ENCODE measurements at regions not wholly inside any gene's neighbourhood (a gene's known extent, or its start where the extent isn't known, plus 50 kb on each side); places are given as distances from the start of the nearest gene placed in this dataset.
"Not testable (repeated sequence)": the region's sequence is repeated elsewhere in the genome, so short reads cannot be mapped to it uniquely, and the experiment has no call there.

DNA sequence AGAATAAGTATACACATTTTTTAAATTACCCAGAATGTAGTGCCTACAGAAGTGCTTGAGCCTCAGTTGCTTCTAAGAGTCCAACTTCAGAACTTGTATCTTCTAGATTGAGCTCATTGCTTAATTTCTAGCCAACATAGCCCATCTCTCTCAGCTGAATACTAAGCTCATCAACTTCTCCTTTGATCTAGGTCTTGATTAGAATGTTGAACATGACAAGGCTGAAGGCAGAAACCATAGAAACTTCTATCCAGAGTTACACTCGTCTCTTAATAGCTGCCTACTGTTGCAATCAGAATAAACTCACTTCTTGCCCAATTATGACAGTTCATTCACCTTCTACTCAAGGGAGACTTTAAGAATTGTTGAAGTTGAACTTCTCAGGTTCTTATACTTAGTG, 327.3 kb upstream of the THBS1 start:
- Mint-ChIP-seq H3K4me3 (no peak overlapping the region), H3K9me3 (peaks cover 2% of the 10 kb centered on the region), H3K36me3 (ENCODE audit: low read depth) (no peaks in the 10 kb centered on the region), H3K27me3 (ENCODE audit: low read depth) (peaks cover 4% of the 10 kb centered on the region), H3K4me1 (peaks cover 19% of the 10 kb centered on the region), H3K27ac (no peak overlapping the region)
- TF ChIP-seq, protein P1, sequence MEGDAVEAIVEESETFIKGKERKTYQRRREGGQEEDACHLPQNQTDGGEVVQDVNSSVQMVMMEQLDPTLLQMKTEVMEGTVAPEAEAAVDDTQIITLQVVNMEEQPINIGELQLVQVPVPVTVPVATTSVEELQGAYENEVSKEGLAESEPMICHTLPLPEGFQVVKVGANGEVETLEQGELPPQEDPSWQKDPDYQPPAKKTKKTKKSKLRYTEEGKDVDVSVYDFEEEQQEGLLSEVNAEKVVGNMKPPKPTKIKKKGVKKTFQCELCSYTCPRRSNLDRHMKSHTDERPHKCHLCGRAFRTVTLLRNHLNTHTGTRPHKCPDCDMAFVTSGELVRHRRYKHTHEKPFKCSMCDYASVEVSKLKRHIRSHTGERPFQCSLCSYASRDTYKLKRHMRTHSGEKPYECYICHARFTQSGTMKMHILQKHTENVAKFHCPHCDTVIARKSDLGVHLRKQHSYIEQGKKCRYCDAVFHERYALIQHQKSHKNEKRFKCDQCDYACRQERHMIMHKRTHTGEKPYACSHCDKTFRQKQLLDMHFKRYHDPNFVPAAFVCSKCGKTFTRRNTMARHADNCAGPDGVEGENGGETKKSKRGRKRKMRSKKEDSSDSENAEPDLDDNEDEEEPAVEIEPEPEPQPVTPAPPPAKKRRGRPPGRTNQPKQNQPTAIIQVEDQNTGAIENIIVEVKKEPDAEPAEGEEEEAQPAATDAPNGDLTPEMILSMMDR (IDR thresholded peaks at IDR 0.05; ENCODE audit: unreplicated experiment in 3 of 3): no peak

DNA sequence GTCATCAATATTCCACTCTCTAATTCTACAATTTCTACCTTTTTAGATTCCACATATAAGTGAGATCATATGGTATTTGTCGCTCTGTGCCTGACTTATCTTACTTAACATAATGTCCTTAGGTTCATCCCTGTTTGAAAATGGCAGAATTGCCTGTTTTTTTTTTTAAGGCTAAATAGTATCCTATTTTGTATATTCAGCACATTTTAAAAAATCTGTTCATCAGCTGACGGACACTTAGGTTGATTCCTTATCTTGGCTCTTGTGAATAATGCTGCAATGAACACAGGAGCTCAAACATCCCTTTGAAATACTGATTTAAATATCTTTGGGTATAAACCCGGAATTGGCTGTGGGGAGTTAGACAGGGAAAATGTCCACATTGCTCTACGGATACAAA, 326.7 kb upstream of the THBS1 start:
- no peak overlapping the region for H3K27ac Mint-ChIP-seq
- H3K4me1 Mint-ChIP-seq: peaks cover 19% of the 10 kb centered on the region
- peaks cover 4% of the 10 kb centered on the region for H3K27me3 Mint-ChIP-seq (ENCODE audit: low read depth)
- TF ChIP-seq, protein P1 (IDR thresholded peaks at IDR 0.05; ENCODE audit: unreplicated experiment in 3 of 3): no peak
- H3K36me3 Mint-ChIP-seq (ENCODE audit: low read depth): no peaks in the 10 kb centered on the region
- no peak overlapping the region for H3K4me3 Mint-ChIP-seq
- H3K9me3 Mint-ChIP-seq: no peaks in the 10 kb centered on the region

GRCh38 chr15:39255760-39256159, 325.1 kb upstream of the THBS1 start:
- TF ChIP-seq, protein P1 (IDR thresholded peaks at IDR 0.05; ENCODE audit: unreplicated experiment in 3 of 3): no peak
- Mint-ChIP-seq H3K9me3 (peaks cover 6% of the 10 kb centered on the region), H3K4me1 (peaks cover 19% of the 10 kb centered on the region), H3K4me3 (no peak overlapping the region), H3K27me3 (ENCODE audit: low read depth) (peaks cover 4% of the 10 kb centered on the region), H3K27ac (no peak overlapping the region), H3K36me3 (ENCODE audit: low read depth) (no peaks in the 10 kb centered on the region)

DNA sequence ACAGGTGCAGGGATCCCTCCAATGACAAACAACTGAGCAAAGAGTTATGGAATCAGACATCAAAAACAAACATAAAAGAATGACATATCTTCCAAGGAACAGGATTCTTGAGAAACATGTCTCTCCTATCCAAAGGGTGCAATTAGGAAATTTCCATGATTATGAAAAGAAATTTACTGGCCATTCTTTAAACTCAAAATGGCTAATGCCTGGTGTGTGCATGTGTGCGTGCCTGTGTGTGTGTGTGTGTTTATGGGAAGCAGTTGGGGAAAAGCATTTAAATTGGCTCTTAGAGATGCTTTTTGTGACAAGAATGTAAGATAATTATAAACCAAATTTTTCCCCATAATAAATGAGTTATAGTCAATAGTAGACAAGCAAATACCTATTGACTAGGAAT, 320.5 kb upstream of the THBS1 start:
- Mint-ChIP-seq H3K36me3 (ENCODE audit: low read depth) (no peaks in the 10 kb centered on the region), H3K27me3 (ENCODE audit: low read depth) (peaks cover 4% of the 10 kb centered on the region), H3K27ac (no peak overlapping the region), H3K4me3 (no peak overlapping the region), H3K9me3 (peaks cover 6% of the 10 kb centered on the region), H3K4me1 (peaks cover 5% of the 10 kb centered on the region)
- TF ChIP-seq, protein P1 (IDR thresholded peaks at IDR 0.05; ENCODE audit: unreplicated experiment in 3 of 3): no peak

DNA sequence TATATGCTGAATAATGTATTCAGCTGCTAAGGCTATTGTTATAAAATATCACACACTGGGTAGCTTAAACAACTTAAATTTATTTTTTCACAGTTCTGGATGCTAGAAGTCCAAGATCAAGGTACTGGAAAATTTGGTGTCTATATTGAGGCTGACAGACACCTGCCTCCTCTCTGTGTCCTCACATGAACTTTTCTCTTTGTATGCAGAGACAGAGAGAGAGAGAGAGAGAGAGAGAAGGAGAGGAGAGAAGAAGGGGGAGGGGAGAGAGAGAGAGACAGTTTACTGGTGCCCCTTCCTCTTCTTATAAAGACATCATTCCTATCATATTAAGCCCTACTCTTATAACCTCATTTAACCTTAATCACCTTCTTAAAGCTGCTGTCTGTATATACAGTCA, 320.1 kb upstream of the THBS1 start:
- TF ChIP-seq, protein P1 (IDR thresholded peaks at IDR 0.05; ENCODE audit: unreplicated experiment in 3 of 3): no peak
- H3K4me3 Mint-ChIP-seq: no peak overlapping the region
- peaks cover 4% of the 10 kb centered on the region for H3K27me3 Mint-ChIP-seq (ENCODE audit: low read depth)
- peaks cover 1% of the 10 kb centered on the region for H3K4me1 Mint-ChIP-seq
- H3K9me3 Mint-ChIP-seq: peaks cover 6% of the 10 kb centered on the region
- no peak overlapping the region for H3K27ac Mint-ChIP-seq
- no peaks in the 10 kb centered on the region for H3K36me3 Mint-ChIP-seq (ENCODE audit: low read depth)

- H3K27ac Mint-ChIP-seq; H3K36me3 Mint-ChIP-seq (ENCODE audit: low read depth); H3K27me3 Mint-ChIP-seq (ENCODE audit: low read depth): not testable (repeated sequence)
Observed at GRCh38 chr15:39261397-39262183, 319.3 kb upstream of the THBS1 start.

DNA sequence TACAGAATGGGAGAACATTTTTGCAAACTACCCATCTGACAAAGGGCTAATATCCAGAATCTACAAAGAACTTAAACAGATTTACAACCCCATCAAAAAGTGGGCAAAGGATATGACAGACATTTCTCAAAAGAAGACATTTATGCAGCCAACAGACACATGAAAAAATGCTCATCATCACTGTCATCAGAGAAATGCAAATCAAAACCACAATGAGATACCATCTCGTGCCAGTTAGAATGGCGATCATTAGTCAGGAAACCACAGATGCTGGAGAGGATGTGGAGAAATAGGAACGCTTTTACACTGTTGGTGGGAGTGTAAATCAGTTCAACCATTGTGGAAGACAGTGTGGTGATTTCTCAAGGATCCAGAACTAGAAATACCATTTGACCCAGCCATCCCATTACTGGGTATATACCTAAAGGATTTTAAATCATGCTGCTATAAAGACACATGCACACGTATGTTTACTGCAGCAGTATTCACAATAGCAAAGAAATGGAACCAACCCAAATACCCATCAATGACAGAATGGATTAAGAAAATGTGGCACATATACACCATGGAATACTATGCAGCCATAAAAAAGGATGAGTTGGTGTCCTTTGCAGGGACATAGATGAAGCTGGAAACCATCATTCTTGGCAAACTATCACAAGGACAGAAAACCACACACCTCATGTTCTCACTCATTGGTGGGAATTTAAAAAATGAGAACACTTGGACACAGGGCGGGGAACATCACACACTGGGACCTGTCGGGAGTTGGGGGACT, 317.7 kb upstream of the THBS1 start:
- H3K4me1 Mint-ChIP-seq; H3K27ac Mint-ChIP-seq; H3K4me3 Mint-ChIP-seq; H3K27me3 Mint-ChIP-seq (ENCODE audit: low read depth); H3K36me3 Mint-ChIP-seq (ENCODE audit: low read depth); H3K9me3 Mint-ChIP-seq: not testable (repeated sequence)

More at GRCh38 chr15:39261397-39262183, 319.3 kb upstream of the THBS1 start:
- not testable (repeated sequence) for H3K4me1 Mint-ChIP-seq, H3K9me3 Mint-ChIP-seq, H3K4me3 Mint-ChIP-seq
